K562 (cell line): ENCODE measurements at regions not wholly inside any gene's neighbourhood (a gene's known extent, or its start where the extent isn't known, plus 50 kb on each side); places are given as distances from the start of the nearest gene placed in this dataset.

Experiments used
- ATAC-seq: fragments of 200-7000 bp; cut with Tn5 transposase; 3 replicates; pipeline ENCODE4 v1.9.1; 2020; ENCODE audit warnings: moderate library complexity
- BruUV-seq: library from RNA; stranded (reverse); fragments of 400-500 nt; replicated peaks from 2 replicates; lab custom pipeline; 2021; lab: Mats Ljungman, UMichigan
- CTCF ChIA-PET: fragments of 300-600 bp; formaldehyde crosslinking; extraction: SDS; loops from one replicate; lab custom pipeline; 2021; ENCODE audit warnings: low intra/inter-chr PET ratio; lab: Yijun Ruan, JAX
- POLR2A ChIA-PET: fragments of 300-600, 350-650 bp; sonication (Branson Sonifier 250); formaldehyde crosslinking; extraction: SDS; loops from one replicate; lab custom pipeline; 2021; ENCODE audit warnings: antibody characterized with exemption, inconsistent platforms; lab: Yijun Ruan, JAX
- DNase-seq, 4 experiments: peaks; one replicate each; pipeline versions ENCODE4 v3.0.0 to v3.0.0-alpha.2; 2011 to 2018; ENCODE audit warnings: low spot score in 3 of 4, mixed read lengths in 3 of 4; ENCODE audit errors: extremely low read depth in 1 of 4
- FAIRE-seq: peaks from 2 replicates; lab custom pipeline; 2011; peaks lifted over from hg19 to GRCh38; lab: Jason Lieb, UNC
- H2AFZ ChIP-seq: 2 replicates; pipeline ENCODE4 v1.6.0; 2011; ENCODE audit warnings: low read depth, low read length, control low read depth, inconsistent platforms
- H3K27ac ChIP-seq: fragments of 200-600 bp; 3 replicates; pipeline ENCODE4 v1.8.0; 2011; ENCODE audit warnings: low read depth, mild to moderate bottlenecking, control low read depth, inconsistent platforms, low read length, moderate library complexity, mixed read lengths; ENCODE audit errors: extremely low read depth
- H3K27me3 ChIP-seq, 2 experiments: fragments of 300-600 bp in 1 of 2; 2 replicates in 1 of 2; 3 replicates in 1 of 2; pipeline versions ENCODE4 v1.6.0 to v1.8.0; 2011; ENCODE audit warnings: inconsistent platforms in 2 of 2, low read length in 2 of 2, mild to moderate bottlenecking in 1 of 2, mixed read lengths in 1 of 2, moderate library complexity in 1 of 2; ENCODE audit not compliant: control insufficient read depth in 2 of 2, insufficient read depth in 2 of 2
- H3K36me3 ChIP-seq: fragments of 300-600 bp; 3 replicates; pipeline ENCODE4 v1.8.0; 2011; ENCODE audit warnings: mild to moderate bottlenecking, low read length, inconsistent platforms; ENCODE audit not compliant: control insufficient read depth, insufficient read depth
- H3K4me1 ChIP-seq, 2 experiments: fragments of 200-600 bp in 1 of 2; replicated peaks in 1 of 2; 2 replicates in 1 of 2; 3 replicates in 1 of 2; pipeline versions ENCODE4 v1.5.1 to v1.8.0; 2011; ENCODE audit warnings: inconsistent platforms in 2 of 2, low read length in 2 of 2, mild to moderate bottlenecking in 1 of 2, mixed read lengths in 1 of 2, moderate library complexity in 1 of 2; ENCODE audit not compliant: control insufficient read depth in 2 of 2, insufficient read depth in 2 of 2
- H3K4me2 ChIP-seq: 2 replicates; pipeline ENCODE4 v1.6.1; 2011; ENCODE audit warnings: low read length, control low read depth, inconsistent platforms, mixed read lengths; ENCODE audit not compliant: insufficient read depth
- H3K4me3 ChIP-seq: fragments of 200-600 bp; sonication (generic), shearing (Covaris generic); 2 replicates; pipeline ENCODE4 v1.5.1; 2016; ENCODE audit warnings: control low read depth, inconsistent platforms
- H3K79me2 ChIP-seq: fragments of 200-600 bp; 3 replicates; pipeline ENCODE4 v1.8.0; 2011; ENCODE audit warnings: low read length, inconsistent platforms; ENCODE audit not compliant: control insufficient read depth, insufficient read depth
- H3K9ac ChIP-seq, 2 experiments: 2 replicates each; pipeline versions ENCODE4 v1.6.0 to v1.6.1; 2011; ENCODE audit warnings: low read depth in 2 of 2, low read length in 2 of 2, control low read depth in 1 of 2, inconsistent platforms in 1 of 2, mild to moderate bottlenecking in 1 of 2, mixed read lengths in 1 of 2; ENCODE audit not compliant: insufficient read depth in 1 of 2
- H3K9me1 ChIP-seq: one replicate; pipeline ENCODE4 v1.6.0; 2011; ENCODE audit warnings: inconsistent platforms, mild to moderate bottlenecking, low read length, moderate library complexity; ENCODE audit not compliant: control insufficient read depth, insufficient read depth
- H3K9me3 ChIP-seq: replicated peaks from 2 replicates; pipeline ENCODE4 v1.5.1; 2011; ENCODE audit warnings: low read depth, low read length, inconsistent platforms; ENCODE audit not compliant: control insufficient read depth, insufficient read depth
- H4K20me1 ChIP-seq: replicated peaks from 2 replicates; pipeline ENCODE4 v1.6.1; 2011; ENCODE audit warnings: low read length, inconsistent platforms, mixed read lengths; ENCODE audit not compliant: control insufficient read depth, insufficient read depth
- EHMT2 ChIP-seq: fragments of 450-650 bp; IDR thresholded peaks from 2 replicates; pipeline ENCODE4 v1.6.1; 2018; ENCODE audit warnings: antibody characterized with exemption
- EZH2 ChIP-seq: IDR thresholded peaks from 2 replicates; pipeline ENCODE4 v1.6.1; 2012; ENCODE audit warnings: low read depth, mild to moderate bottlenecking, inconsistent platforms, low read length, borderline replicate concordance
- KDM1A ChIP-seq, 2 experiments: fragments of 450-650 bp; IDR thresholded peaks; 2 replicates each; pipeline ENCODE4 v1.6.1; 2016; ENCODE audit warnings: mild to moderate bottlenecking in 2 of 2
- KLF6 ChIP-seq: fragments of 250-450 bp; sonication (Bioruptor Pico); IDR thresholded peaks from 2 replicates; pipeline ENCODE4 v1.4.0; 2020; ENCODE audit warnings: mild to moderate bottlenecking, moderate library complexity, borderline replicate concordance
- MEIS2 ChIP-seq: fragments of 450-650 bp; IDR thresholded peaks from 2 replicates; pipeline ENCODE4 v1.6.1; 2014; ENCODE audit warnings: mild to moderate bottlenecking; ENCODE audit not compliant: partially characterized antibody
- POLR2A ChIP-seq: fragments of 450-650 bp; conservative IDR thresholded peaks from 2 replicates; pipeline ENCODE4 v1.6.1; 2016
- RBM17 ChIP-seq: fragments of 200-400 bp; formaldehyde crosslinking; IDR thresholded peaks from 2 replicates; pipeline ENCODE4 v1.6.1; 2017; ENCODE audit warnings: low read depth, mild to moderate bottlenecking, low read length, borderline replicate concordance
- SAFB ChIP-seq: fragments of 200-400 bp; formaldehyde crosslinking; IDR thresholded peaks from 2 replicates; pipeline ENCODE4 v1.6.1; 2017; ENCODE audit warnings: low read depth, low read length, borderline replicate concordance
- SIX5 ChIP-seq, 2 experiments: IDR thresholded peaks; 2 replicates each; pipeline ENCODE4 v1.6.1; 2011; ENCODE audit warnings: low read length in 2 of 2, borderline replicate concordance in 1 of 2, low read depth in 1 of 2, mild to moderate bottlenecking in 1 of 2, moderate library complexity in 1 of 2; ENCODE audit not compliant: insufficient read depth in 1 of 2
- STAG1 ChIP-seq: sonication (generic); formaldehyde crosslinking; IDR thresholded peaks from 2 replicates; pipeline ENCODE4 v1.5.0; 2020; ENCODE audit warnings: missing genetic modification reagents, borderline replicate concordance
- TEAD1 ChIP-seq, 2 experiments: fragments of 450-650 bp in 1 of 2; sonication (generic) in 1 of 2; formaldehyde crosslinking; IDR thresholded peaks; 2 replicates each; pipeline versions ENCODE4 v1.4.0 to v1.8.0; 2020 to 2022; ENCODE audit warnings: mild to moderate bottlenecking in 2 of 2, missing genetic modification reagents in 1 of 2
- ZFPM2 ChIP-seq: fragments of 250-450 bp; sonication (Bioruptor Pico); IDR thresholded peaks from 2 replicates; pipeline ENCODE4 v1.5.1; 2022; ENCODE audit warnings: mild to moderate bottlenecking
- ZNF77 ChIP-seq: fragments of 250-450 bp; sonication (Bioruptor Pico); IDR thresholded peaks from 2 replicates; pipeline ENCODE4 v1.5.0; 2020
- WGBS: fragments of 100-300 bp; shearing (Covaris generic); methylation state at CpG from one replicate; pipeline ENCODE4 v1.1.6; 2016; ENCODE audit warnings: low coverage, mixed read lengths; ENCODE audit not compliant: insufficient coverage; ENCODE audit errors: missing lambda C conversion rate; 5-methylcytosine and 5-hydroxymethylcytosine counted together
- in situ Hi-C: fragments of 300-500 bp; cut with MboI; formaldehyde crosslinking; loops from 4 replicates; pipeline ENCODE4 v1.15.0; 2018; ENCODE audit warnings: inconsistent platforms, mixed read lengths
- intact Hi-C: fragments of 100-400 bp; cut with micrococcal nuclease; formaldehyde crosslinking; loops from 2 replicates; pipeline ENCODE4 v1.14.2; 2022

GRCh38 chr4:102157984-102158383 is 187.3 kb downstream of the SLC39A8 start:
- no peak overlapping the region for H3K4me3 ChIP-seq
- H3K36me3 ChIP-seq: no peaks in the 10 kb centered on the region
- intact Hi-C loops: no loop called here
- H3K27ac ChIP-seq: no peak overlapping the region
- no TSS peak for BruUV-seq
- in situ Hi-C loops: no loop called here
- no peaks in the 10 kb centered on the region; the same call in 1 of the 2 replicates for H3K9me3 ChIP-seq
- WGBS: 8% methylated on average over 6 of the region's 6 CpGs
- H3K9ac ChIP-seq: no peak overlapping the region
- peaks cover 0 to 1% of the 10 kb centered on the region in 2 experiments; a peak in 3 of 5 replicates for H3K4me1 ChIP-seq
- ATAC-seq (no peak), DNase-seq (no peak), FAIRE-seq (no peak)
- H3K27me3 ChIP-seq: no peaks in the 10 kb centered on the region
- ChIA-PET CTCF (no interaction called here), POLR2A (no interaction called here)
- no peaks in the 10 kb centered on the region for H3K79me2 ChIP-seq
- H3K4me2 ChIP-seq: no peak overlapping the region
- peak overlapping the region; percentile 29; the same call in 1 of the 2 replicates for H2AFZ ChIP-seq
- H4K20me1 ChIP-seq: no peaks in the 10 kb centered on the region
- TF ChIP-seq EZH2: no peak
- no peak for TF ChIP-seq MEIS2
- no peak for TF ChIP-seq EHMT2
- TF ChIP-seq TEAD1 (CRISPR knock-in tag; IDR thresholded peaks at IDR 0.05): no peak
- TF ChIP-seq STAG1 (CRISPR knock-in tag): no peak
- TF ChIP-seq SIX5 (IDR thresholded peaks at IDR 0.05; ENCODE audit: borderline replicate concordance in 1 of 2, insufficient read depth in 1 of 2, low read depth in 1 of 2, low read length in 2 of 2): no peak
- TF ChIP-seq POLR2A: no peak
- no peak for TF ChIP-seq ZNF77
- no peak for TF ChIP-seq SAFB
- TF ChIP-seq KDM1A (IDR thresholded peaks at IDR 0.05): no peak
- TF ChIP-seq KLF6 (CRISPR knock-in tag): no peak
- TF ChIP-seq RBM17: no peak
- TF ChIP-seq ZFPM2 (CRISPR knock-in tag): no peak
- no peaks in the 10 kb centered on the region for H3K9me1 ChIP-seq
